Parathyroid adenoma (tissue), 2 donors: ENCODE measurements at regions not wholly inside any gene's neighbourhood (a gene's known extent, or its start where the extent isn't known, plus 50 kb on each side); places are given as distances from the start of the nearest gene placed in this dataset.

Experiments used
- H2AFZ ChIP-seq: fragments of 300-600 bp; sonication (generic); one replicate; pipeline ENCODE4 v1.7.0; 2017; ENCODE audit warnings: antibody characterized with exemption, mild to moderate bottlenecking
- H3K27ac ChIP-seq: fragments of 300-600 bp; sonication (generic); one replicate; pipeline ENCODE4 v1.7.0; 2017
- H3K27me3 ChIP-seq: fragments of 300-600 bp; sonication (generic); one replicate; pipeline ENCODE4 v1.7.0; 2017; ENCODE audit warnings: low read length; ENCODE audit not compliant: control insufficient read depth, insufficient read depth
- H3K36me3 ChIP-seq: fragments of 300-600 bp; sonication (generic); one replicate; pipeline ENCODE4 v1.7.0; 2017; ENCODE audit warnings: low read length; ENCODE audit not compliant: control insufficient read depth, insufficient read depth
- H3K4me1 ChIP-seq: fragments of 300-600 bp; sonication (generic); one replicate; pipeline ENCODE4 v1.7.0; 2017; ENCODE audit warnings: control low read depth
- H3K4me2 ChIP-seq: fragments of 300-600 bp; sonication (generic); one replicate; pipeline ENCODE4 v1.7.0; 2017; ENCODE audit warnings: low read length
- H3K4me3 ChIP-seq: fragments of 300-600 bp; sonication (generic); one replicate; pipeline ENCODE4 v1.7.0; 2017; ENCODE audit warnings: low read depth, low read length
- H3K79me2 ChIP-seq: fragments of 300-600 bp; sonication (generic); one replicate; pipeline ENCODE4 v1.7.0; 2017; ENCODE audit warnings: control low read depth
- H3K9ac ChIP-seq: fragments of 300-600 bp; sonication (generic); one replicate; pipeline ENCODE4 v1.7.0; 2017; ENCODE audit warnings: mild to moderate bottlenecking
- H3K9me3 ChIP-seq: fragments of 300-600 bp; sonication (generic); one replicate; pipeline ENCODE4 v1.7.0; 2017; ENCODE audit warnings: low read length; ENCODE audit not compliant: control insufficient read depth
- TF ChIP-seq, protein P1 (sequence below): fragments of 300-600 bp; sonication (generic); IDR thresholded peaks from one replicate; pipeline ENCODE4 v1.7.0; 2017; ENCODE audit warnings: antibody characterized with exemption, mild to moderate bottlenecking
- donor health status: primary hyperparathyroidism.

DNA sequence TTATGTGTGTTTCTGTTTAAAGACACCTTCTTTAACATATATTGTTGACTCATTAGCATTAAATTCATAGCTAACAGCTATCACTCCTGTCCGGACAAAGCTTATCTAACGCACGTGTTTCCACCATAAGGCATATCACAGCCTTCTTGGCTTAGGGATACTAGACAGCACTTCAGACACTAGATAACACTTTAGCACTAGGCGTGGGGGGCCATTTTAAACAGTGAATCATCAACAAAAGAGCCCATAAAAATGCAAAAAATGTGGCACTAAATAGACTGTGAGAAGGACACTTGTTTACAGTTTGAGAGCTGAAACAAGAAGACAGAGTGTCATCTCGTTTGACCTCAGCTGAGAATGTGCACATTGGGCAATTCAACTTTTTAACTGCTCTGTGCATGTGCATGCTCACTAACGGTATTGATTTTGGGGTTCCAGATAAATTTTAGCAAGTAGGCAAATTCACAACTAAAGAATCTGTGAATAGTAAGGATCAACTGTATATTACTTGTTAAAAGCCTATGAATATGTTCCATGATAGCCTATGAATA lies 58.9 kb upstream of the RAI2 start:
- H3K36me3 ChIP-seq, result no peaks in the 10 kb centered on the region
- no peak overlapping the region for H3K27ac ChIP-seq
- H3K9ac ChIP-seq, result no peak overlapping the region
- H2AFZ ChIP-seq, result no peak overlapping the region
- no peaks in the 10 kb centered on the region for H3K9me3 ChIP-seq
- H3K4me3 ChIP-seq, result no peak overlapping the region
- TF ChIP-seq, protein P1, sequence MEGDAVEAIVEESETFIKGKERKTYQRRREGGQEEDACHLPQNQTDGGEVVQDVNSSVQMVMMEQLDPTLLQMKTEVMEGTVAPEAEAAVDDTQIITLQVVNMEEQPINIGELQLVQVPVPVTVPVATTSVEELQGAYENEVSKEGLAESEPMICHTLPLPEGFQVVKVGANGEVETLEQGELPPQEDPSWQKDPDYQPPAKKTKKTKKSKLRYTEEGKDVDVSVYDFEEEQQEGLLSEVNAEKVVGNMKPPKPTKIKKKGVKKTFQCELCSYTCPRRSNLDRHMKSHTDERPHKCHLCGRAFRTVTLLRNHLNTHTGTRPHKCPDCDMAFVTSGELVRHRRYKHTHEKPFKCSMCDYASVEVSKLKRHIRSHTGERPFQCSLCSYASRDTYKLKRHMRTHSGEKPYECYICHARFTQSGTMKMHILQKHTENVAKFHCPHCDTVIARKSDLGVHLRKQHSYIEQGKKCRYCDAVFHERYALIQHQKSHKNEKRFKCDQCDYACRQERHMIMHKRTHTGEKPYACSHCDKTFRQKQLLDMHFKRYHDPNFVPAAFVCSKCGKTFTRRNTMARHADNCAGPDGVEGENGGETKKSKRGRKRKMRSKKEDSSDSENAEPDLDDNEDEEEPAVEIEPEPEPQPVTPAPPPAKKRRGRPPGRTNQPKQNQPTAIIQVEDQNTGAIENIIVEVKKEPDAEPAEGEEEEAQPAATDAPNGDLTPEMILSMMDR, result no peak
- H3K79me2 ChIP-seq, result no peaks in the 10 kb centered on the region
- H3K27me3 ChIP-seq, result no peaks in the 10 kb centered on the region
- H3K4me1 ChIP-seq, result no peaks in the 10 kb centered on the region
- H3K4me2 ChIP-seq, result no peak overlapping the region

DNA sequence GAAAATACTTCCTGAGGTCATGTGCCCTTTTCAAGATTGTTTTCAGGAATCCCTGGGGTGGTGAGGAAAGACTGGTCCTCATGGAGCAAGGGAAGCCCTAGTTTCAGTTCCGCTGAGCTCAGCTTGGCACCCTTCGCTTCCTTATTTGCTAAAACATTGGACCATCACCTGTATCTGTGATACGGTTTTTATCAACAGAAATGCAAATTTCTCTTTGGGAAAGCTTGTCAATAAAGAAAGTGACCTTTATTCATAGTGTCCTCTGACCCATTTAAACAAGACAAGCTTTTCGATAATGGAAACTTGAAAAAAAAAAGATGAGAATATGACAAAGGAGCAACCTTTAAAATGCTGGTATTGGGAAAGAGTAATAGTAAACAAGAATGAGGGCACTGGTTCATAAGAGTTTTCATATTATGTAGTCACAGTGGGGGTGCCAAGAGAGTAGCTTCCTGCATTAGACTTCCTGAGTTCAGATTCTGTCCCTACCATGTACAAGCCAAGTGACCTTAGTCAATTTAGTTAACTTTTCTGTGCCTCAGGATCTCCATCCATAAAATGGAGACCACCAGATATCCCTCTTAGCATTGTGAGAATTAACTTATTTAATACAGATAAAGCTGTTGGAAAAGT lies 57.0 kb upstream of the RAI2 start:
- Histone ChIP-seq H3K79me2 (no peaks in the 10 kb centered on the region), H3K36me3 (no peaks in the 10 kb centered on the region), H3K4me2 (no peak overlapping the region), H3K9me3 (no peaks in the 10 kb centered on the region), H3K4me3 (no peak overlapping the region), H3K27ac (no peak overlapping the region), H3K9ac (no peak overlapping the region), H2AFZ (no peak overlapping the region), H3K4me1 (no peaks in the 10 kb centered on the region), H3K27me3 (no peaks in the 10 kb centered on the region)
- TF ChIP-seq, protein P1, result no peak

GRCh38 chrX:17913801-17914200 lies 52.7 kb upstream of the RAI2 start:
- Histone ChIP-seq H3K27ac (no peak overlapping the region), H3K36me3 (no peaks in the 10 kb centered on the region), H3K27me3 (no peaks in the 10 kb centered on the region), H3K4me3 (no peak overlapping the region), H3K4me2 (no peak overlapping the region), H3K9me3 (no peaks in the 10 kb centered on the region), H3K79me2 (no peaks in the 10 kb centered on the region), H3K4me1 (no peaks in the 10 kb centered on the region), H2AFZ (no peak overlapping the region), H3K9ac (no peak overlapping the region)
- TF ChIP-seq, protein P1, result no peak
